Stimulated activated CD8-positive, alpha-beta memory T cell treated with anti-CD3 and anti-CD28 coated beads, Interleukin-12 subunit alpha, Interleukin-12 subunit beta, amount 100 ng/mL, for 24 hours (primary cell): ENCODE measurements at regions not wholly inside any gene's neighbourhood (a gene's known extent, or its start where the extent isn't known, plus 50 kb on each side); places are given as distances from the start of the nearest gene placed in this dataset.

Experiments
- DNase-seq: peaks from one replicate; pipeline ENCODE4 v3.0.0-alpha.2; 2020; ENCODE audit errors: extremely low read depth

DNA sequence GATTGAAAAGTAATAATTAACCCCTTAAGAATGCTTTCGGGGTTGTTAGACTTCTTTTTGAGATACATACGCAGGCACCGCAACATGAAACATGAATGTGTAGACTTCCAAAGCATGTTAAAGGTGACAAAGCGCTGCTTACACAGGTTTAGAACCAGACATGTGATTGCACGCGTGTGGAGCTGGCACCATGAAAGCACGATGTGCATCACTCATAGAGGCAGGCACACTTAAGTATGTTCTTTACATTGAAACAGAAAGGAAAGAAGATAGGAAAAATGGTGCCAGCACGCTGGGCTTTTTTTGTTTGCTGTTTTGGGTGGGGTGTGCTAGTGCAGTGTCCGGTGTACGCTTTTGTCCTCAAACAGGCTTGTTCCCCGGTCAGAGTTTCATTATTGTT is 83.6 kb upstream of the PPARA start:
- no peak for DNase-seq

- no peak for DNase-seq
These were observed 82.9 kb upstream of the PPARA start for GRCh38 chr22:46067159-46068111.

GRCh38 chr22:46068181-46068592 is 82.1 kb upstream of the PPARA start:
- no peak for DNase-seq

- no peak for DNase-seq
These were observed 81.5 kb upstream of the PPARA start for GRCh38 chr22:46068593-46069491.

- no peak for DNase-seq
These were observed 80.7 kb upstream of the PPARA start for GRCh38 chr22:46069521-46070214.

- no peak for DNase-seq
These were observed 80.0 kb upstream of the PPARA start for GRCh38 chr22:46070215-46070802.

- DNase-seq, result no peak
These were observed 79.4 kb upstream of the PPARA start for GRCh38 chr22:46070803-46071450.

DNA sequence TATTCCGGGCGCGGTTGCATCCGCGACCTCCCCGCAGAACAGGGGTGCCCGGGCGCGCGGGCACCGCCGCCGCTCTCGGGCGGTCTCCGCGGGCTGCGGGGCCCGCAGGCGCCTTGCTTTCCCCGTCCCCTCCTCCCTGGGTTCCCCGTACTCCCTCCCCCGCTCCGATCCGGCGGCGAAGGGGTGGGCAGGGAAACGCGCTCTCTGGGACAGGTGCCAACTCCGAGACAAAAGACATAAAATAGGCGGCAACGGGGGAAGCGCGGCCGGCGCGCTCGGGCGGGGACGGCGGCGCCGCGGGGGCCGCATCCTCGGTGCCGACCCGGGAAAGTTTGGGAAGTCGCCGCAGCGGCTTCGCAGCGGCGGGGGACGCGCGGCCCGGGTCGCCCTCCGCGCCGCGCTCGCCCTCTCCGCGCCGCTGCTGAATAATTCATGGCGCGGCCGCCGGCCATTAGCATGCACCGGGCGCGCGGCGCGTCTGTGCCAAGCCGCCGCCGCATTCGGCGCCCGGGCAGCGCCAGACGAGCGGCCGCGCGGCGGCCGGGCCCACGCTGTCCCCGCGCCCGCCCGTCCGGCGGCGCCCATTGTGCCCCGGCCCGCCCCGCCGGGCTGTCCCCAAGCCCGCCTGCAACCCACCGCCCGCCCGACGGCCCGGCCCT is 78.7 kb upstream of the PPARA start:
- no peak for DNase-seq

DNA sequence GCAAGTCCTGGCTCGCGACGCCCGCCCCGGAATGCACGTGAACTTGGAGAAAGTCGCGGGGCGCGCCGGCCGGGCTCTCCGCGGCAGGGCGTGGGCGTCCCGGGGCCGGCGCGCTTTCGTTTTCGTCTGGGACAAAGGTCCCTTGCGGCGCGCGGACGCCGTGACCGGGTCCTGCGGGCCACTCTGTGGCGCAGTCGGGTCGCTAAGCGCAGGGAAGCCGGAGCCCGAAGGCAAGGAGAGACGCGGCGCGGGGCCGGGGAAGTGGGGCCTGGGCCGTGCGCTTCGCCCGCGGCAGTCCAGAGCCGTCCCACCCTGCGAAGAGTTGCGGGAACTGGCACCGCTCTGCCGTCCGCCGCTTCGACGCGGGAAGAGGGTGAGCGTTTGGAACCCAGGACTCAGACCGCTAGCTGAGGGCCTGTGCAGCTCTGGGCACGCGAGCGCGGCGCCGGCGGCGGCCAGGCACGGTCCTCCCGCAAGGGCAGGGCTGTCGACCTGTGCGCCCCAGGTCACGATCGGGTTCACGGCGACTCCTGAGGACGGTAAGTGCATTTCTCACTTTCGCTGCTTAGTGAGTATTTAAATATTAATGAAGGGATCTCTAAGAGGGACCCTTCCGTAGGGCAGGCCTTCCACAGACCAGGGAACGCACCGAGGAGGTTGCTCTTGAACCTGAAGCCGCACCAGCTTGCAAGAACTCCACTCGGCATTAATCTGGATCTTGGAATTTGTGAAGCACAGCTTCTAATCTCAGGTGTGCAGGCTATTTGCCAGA is 78.0 kb upstream of the PPARA start:
- no peak for DNase-seq

GRCh38 chr22:46072981-46073682 is 77.2 kb upstream of the PPARA start:
- DNase-seq, result no peak

DNA sequence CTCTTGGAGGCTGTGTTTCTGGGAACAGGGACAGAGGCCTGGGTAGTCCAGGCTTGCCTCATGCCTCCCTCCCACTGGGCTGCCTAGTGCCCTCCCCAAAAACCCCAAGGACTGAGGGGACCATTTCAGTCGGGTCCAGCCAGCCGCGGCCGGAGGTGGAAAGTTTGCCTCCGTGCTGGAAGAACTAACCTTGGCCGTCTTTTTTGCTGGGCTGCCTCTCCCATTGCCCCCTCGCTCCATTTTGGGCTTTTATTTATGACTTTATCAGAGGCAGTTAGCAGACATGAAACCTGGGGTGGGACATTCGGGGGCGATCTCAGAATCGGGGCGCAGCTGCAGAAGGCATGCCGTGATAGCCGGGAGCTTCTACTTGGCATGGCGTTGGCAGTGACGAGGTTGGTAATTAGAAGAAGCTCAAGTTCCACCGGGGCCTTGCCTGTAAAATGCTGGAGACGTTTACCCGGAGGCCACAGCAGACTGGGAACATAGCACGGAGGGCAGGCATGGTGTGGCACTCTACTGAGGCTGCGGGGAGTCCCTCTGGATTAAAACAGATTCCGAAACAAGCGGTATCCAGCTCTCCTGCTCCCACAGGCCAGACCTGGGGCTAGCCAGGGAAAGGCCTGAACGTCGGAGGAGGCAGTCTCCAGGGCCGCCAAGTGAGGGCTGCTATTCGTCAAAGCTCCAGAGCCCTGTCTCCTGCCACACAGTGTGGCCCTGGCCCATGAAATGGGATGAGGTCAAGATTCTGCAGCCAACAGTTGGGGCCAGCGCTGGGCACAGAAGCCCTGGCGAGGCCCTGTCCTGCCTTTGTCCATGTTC is 76.4 kb upstream of the PPARA start:
- DNase-seq, result no peak

DNA sequence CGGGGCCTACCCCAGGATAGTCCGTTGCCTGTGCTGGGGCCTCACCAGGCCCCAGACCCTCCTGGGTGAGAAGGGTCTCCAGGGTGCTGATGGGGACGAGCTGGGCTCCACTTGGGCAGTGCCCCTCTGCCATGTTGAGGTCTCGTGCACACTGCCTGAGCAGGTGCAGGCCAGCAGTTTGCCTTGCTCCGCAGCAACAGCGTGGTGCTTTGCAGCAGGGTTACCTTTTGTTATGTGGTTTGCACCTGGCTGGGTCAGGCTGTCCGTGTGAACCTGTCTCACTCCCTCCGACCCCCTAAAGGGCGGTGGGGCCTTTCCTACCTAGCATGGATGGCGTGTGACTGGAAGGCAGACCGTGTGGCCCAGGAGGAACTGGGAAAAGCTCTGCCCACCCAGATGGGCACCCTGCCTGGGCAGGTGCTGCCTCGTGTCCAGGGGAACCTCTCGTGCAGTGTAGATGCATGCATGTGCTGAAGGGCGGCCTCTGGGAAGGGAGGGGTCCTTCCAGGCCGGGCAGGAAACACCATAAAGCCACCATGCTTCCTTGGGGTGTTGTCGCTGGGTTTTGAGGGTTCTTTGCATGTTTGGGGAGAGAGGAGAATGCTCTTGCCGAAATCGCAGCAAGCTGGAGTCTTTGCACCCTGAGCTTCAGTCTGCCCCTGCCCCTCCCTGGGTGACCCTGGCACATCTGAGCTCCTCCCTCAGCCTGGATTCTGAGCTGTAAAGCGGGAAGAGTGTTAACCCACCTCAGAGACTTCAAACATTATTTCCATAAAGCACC is 75.4 kb upstream of the PPARA start:
- no peak for DNase-seq

- no peak for DNase-seq
These were observed 74.4 kb upstream of the PPARA start for GRCh38 chr22:46075764-46076531.

DNA sequence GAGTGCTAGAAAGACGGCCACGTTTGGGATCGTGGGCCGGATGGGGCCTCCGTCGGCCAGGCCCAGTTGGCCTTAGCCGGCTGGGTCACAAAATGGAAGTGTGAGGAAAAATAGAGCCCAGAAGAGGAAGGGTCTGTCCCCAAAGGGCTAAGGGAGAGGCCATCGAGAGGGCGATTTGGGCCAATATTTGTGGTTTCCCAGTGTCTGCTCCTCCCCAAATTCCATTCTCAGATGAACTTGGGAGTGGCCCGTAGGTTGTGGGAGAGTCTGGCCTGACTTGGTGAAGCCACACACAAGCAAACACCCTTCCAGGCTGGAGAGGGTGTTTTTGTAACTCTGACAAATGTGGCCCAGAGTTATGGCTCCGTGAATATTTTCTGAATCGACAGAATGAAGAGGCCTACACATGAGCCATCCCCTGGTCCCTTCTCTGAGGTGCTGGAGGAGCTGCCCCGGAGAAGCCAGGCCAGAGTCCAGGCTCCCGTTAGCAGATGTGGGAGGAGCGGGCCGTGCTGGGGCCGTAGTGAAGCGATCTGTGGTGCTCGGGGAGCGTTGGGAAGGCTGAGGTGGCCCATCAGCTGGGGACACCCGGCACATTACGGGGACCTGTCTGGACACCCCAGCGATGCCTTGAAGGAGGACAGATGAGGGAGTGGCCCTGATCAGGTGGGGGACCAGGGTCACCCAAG is 73.5 kb upstream of the PPARA start:
- no peak for DNase-seq

DNA sequence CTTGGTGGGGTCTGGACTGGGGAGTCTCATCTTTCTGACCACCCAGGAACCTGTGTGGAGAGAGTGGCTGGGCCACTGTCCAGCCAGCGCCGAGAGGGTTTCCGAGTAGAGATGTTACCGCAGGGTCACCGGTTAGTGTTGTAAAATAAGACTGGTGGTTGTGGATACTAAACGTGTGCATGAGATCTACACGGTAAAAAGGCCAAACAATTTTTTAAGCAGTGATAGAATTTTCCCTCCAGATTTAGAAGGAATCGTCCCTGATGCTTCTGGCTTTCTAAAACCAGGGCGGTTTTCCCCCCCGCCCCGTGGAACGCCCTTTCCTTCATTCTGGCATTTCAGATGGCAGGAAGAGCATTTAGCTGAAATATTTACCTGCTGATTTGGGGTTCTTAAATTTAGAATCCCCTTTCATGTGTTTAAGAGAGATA is 72.6 kb upstream of the PPARA start:
- no peak for DNase-seq
